Stimulated activated CD4-positive, alpha-beta T cell treated with anti-CD3 and anti-CD28 coated beads, Interleukin-2, amount 100 ng/mL, for 4 hours (primary cell): ENCODE measurements at regions not wholly inside any gene's neighbourhood (a gene's known extent, or its start where the extent isn't known, plus 50 kb on each side); places are given as distances from the start of the nearest gene placed in this dataset.
"Not testable (repeated sequence)": the region's sequence is repeated elsewhere in the genome, so short reads cannot be mapped to it uniquely, and the experiment has no call there.

Source experiments
- DNase-seq: peaks from one replicate; pipeline ENCODE4 v3.0.0-alpha.2; 2020; ENCODE audit warnings: low read depth

DNA sequence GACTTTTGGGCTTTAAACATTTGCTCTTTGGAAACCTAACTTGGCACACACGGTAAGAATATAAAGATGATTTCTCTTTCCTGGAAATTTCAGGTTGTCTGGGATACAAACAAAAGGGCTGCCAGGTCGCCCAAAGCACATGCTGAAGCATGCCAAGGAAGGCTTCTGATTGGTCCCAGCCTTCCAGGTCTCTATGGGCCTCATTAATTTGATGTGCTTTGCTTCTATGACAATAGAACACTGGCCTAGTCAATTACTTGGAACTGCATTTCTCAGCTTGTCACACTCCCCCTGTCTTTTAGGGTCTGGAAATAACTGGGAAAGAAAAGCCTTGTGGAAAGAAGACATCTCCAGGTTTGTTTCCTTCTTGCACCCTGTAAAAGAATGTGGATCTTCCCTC, 228.9 kb downstream of the ADCYAP1 start:
- no peak for DNase-seq

DNA sequence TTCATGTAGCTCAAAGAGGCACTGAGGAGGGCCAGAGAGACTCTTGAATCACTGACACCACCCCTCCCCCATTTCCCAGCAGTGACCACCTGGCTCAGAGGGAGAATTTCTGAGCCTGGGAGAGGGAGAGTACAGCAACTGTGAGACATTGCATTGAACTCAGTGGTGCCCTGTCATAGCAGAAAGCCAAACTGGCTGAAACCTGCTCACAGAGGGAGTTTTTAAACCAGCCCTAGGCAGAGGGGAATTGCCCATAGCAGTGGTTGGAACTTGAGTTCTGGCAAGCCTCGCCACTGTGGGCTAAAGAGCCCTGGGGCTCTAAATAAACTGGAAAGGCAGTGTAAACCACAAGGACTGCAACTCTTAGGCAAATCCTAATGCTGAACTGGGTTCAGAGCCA, 243.1 kb downstream of the ADCYAP1 start:
- DNase-seq, result no peak

DNA sequence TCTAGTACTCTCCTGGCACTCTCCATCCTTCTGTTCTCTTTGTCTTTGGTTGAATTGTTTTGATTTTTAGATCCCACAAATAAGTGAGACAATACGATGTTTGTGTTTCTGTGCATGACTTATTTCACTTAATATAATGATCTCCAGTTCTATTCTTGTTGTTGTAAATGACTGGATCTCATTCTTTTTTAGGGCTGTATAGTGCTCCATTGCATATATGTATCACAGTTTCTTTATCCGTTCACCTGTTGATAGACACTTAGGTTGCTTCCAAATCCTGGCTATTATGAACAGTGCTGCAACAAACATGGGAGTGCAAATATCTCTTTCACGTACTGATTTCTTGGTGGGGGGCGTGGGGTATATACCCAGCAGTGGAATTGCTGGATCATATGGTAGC, 245.0 kb downstream of the ADCYAP1 start:
- DNase-seq, result no peak

- DNase-seq, result no peak
Measured at GRCh38 chr18:1150344-1150743, 245.7 kb downstream of the ADCYAP1 start.

DNA sequence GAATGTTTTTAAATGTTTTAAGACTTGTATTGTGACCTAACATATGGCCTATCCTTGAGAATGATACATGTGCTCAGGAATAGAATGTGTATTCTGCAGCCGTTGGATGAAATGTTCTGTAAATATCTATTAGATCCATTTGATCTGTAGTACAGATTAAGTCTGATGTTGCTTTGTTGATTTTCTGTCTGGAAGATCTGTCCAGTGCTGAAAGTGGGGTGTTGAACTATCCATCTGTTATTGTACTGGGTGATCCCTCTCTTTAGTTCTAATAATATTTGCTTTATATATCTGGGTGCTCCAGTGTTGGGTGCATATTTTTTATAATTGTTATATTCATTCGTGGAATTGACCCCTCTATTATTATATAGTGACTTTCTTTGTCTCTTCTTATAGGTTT, 248.3 kb downstream of the ADCYAP1 start:
- DNase-seq, result not testable (repeated sequence)

DNA sequence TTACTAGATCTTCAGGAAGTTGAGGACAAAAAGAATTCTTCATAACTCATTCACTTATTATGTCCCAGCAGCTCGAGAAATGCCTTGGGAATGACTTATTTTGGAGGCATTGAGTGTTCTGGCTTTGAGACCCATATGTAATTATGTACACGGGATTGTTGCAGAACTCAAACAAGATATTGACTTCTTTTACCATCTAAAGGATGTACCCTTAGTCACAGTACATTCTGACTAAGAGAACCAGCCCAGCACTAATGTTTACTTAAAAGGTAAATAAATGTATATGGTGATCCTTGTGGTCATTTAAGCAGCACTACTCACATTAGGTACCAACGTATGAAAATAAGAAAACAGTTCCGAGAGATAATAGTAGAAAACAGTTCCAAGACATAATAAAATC, 268.9 kb downstream of the ADCYAP1 start:
- DNase-seq, result no peak

DNA sequence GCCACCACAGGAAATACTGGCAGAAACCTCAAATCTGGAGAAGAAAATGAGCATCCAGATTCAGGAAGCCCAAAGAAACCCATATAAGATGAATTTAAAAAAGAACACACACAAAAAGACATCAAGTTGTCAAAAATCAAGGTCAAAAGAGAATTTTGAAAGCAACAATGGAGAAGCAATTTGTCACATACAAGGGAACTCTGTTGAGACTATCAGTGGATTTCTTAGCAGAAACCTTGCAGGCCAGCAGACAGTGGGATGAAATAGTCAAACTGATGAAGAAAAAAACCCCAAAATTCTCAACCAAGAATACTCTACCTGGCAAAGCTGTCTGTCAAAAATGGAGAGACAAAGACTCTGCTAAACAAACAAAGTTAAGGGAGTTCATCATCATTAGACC, 272.6 kb downstream of the ADCYAP1 start:
- no peak for DNase-seq

DNA sequence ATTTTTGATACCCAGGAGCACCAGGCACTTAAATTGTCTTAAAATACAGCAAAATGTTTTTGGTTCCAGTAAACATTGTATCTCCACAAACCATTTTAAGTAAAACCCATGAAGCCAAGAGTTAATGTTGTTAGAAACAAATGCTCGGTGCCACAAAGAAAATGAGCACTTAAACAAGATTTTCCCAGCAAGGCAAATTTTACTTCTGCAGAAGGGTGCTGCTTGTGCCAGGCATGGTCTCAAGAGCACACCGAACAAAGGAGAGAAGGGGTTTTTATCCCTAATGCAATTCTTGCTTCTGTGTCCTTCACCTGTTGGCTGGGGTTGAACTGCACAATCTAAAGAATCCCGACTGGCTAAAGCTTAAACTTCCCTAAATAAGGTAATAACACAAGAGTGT, 286.7 kb downstream of the ADCYAP1 start:
- DNase-seq, result no peak

- no peak for DNase-seq
Measured at GRCh38 chr18:1213126-1213525, 308.5 kb downstream of the ADCYAP1 start.

- no peak for DNase-seq
Measured at GRCh38 chr18:1222880-1223279, 318.2 kb downstream of the ADCYAP1 start.

GRCh38 chr18:1227025-1227424, 322.4 kb downstream of the ADCYAP1 start:
- DNase-seq, result no peak

DNA sequence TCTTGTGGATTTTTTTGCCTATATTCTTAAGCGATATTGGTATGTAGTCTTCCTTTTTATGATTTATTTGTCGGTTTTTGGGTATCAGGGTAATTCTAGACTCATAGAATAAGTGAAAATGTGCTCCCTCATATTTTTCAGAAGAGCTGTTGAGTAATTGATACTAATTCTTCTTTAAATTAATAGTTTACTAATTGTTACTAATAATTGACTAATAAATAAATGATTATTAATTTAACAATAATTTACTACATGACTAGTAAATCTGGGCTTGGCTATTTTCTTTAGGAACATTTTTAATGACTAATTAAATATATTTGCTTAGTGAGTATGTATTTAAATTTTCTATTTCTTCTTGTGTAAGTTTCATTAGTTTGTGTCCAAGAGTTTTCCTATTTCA, 325.0 kb downstream of the ADCYAP1 start:
- DNase-seq, result no peak

DNA sequence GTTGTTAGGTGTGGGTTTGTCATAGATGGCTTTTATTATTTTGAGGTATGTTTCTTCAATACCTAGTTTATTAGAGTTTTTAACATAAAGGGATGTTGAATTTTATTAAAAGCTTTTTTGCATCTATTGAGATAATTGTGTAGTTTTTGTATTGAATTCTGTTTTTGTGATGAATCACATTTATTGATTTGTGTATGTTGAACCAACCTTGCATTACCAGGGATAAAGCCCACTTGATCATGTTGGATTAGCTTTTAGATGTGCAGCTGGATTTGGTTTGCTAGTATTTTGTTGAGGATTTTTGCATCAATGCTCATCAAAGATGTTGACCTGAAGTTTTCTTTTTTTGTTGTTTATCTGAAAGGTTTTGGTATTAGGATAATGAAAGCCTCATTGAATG, 328.2 kb downstream of the ADCYAP1 start:
- no peak for DNase-seq

- no peak for DNase-seq
Measured at GRCh38 chr18:1240701-1241100, 336.0 kb downstream of the ADCYAP1 start.

- DNase-seq, result no peak
Measured at GRCh38 chr18:1244397-1245122, 339.9 kb downstream of the ADCYAP1 start.

DNA sequence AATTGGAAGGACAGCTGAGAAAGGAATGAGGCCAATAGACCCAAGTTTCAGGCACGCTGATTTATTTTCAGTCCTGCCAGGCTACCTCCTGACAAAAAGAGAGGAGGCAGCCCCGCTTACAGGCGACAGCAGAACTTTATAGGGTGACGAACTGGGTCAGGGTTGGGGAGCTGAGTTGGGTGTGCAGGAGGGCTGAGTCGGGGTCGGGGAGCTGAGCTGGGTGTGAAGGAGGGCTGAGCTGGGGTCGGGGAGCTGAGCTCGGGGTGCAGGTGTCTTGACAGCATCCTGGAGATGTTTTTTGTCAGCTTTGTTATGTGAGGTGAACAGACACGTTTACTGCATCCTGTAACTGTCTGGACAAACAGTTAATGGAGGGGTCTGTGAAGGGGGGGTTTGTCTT, 342.2 kb downstream of the ADCYAP1 start:
- DNase-seq, result no peak

DNA sequence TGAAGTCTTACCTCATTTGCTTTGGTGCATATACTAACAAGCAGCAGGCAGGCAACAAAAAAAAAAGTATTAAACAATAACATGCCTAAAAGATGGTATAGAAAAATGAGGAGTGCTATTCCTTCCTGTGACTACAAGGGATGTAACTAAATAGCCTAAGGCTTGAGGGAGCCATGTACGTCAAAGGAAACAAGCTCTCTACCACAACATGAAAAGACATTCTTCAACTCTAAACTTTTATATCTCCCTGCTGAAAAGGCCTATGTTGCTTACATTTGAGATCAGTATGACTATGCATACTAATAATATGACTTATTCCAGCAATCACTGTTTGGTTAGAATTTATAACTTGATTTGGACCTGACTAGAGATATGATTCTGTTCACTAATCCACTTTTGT, 347.9 kb downstream of the ADCYAP1 start:
- no peak for DNase-seq

- no peak for DNase-seq
Measured at GRCh38 chr18:1252936-1253335, 348.3 kb downstream of the ADCYAP1 start.

- DNase-seq, result no peak
Measured at GRCh38 chr18:1253827-1254226, 349.2 kb downstream of the ADCYAP1 start.

DNA sequence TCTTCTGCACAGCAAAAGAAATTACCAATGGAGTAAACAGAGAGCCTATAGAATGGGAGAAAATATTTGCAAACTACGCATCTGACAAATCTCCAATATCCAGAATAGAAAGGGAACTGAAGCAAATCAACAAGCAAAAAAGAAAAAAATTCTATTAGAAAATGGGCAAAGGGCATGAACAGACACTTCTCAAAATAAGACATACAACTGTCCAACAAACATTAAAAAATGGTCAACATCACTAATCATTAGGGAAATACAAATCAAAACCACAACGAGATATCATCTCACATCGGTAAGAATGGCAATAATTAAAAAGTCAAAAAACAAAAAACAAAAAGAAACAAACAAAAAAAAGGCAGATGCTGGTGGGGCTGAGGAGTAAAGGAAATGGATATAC, 356.4 kb downstream of the ADCYAP1 start:
- DNase-seq, result no peak

DNA sequence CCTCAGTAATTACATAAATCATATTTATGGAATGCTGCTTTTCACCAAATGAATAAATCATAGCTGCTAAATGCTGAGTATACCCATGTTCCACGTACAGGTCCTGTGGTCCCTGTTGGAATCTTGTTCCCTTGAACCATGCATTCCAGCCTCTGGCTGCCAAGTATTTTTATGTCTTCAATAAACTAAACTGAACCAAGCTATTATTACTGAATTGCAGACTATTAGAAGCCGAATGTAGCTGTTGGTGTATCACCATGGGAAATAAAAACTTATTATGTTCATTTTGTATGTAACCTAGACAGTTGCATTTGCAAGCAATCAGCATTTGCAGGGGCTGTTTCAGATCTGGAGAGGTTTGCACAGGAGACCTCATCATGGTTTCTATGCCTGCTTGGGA, 362.4 kb downstream of the ADCYAP1 start:
- no peak for DNase-seq

GRCh38 chr18:1270081-1270480, 365.4 kb downstream of the ADCYAP1 start:
- no peak for DNase-seq

DNA sequence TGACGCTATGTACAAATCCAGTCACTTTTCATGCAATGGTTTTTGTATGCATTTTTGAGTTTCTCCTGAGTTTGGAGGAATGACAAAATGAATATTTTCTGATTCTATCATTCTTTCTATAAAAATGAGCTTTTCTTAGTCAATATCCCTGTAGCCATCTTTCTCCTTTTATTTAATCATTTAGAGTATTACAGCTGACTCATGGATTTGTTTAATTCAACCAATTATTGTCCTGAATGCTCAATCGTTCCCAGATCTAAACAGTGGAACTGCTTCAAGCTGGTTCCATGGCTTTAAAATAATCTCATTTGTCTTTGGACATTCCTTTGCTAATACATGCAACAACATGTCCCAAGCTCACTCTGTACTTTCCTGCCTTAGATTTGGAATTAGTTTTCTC, 368.8 kb downstream of the ADCYAP1 start:
- no peak for DNase-seq

DNA sequence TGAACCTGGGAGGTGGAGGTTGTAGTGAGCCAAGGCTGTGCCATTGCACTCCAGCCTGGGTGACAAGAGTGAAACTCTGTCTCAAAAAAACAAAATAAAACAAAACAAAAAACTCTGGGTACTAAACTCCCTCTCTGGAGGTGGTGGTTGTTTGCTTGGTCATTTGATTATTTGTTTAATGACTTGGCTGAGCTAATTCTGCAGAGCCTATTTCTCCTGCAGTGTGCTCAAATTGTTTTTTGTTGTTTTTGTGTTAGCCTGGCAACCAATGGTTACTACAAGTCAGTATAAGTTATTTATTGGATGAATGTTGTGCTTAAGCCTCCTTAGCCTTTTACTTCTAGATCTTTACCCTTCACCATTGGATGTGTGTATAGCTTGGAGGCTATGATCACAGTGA, 387.5 kb downstream of the ADCYAP1 start:
- no peak for DNase-seq

GRCh38 chr18:1294229-1294628, 389.6 kb downstream of the ADCYAP1 start:
- DNase-seq, result no peak
